Left colon (tissue), 2 donors: ENCODE measurements at regions not wholly inside any gene's neighbourhood (a gene's known extent, or its start where the extent isn't known, plus 50 kb on each side); places are given as distances from the start of the nearest gene placed in this dataset.
"Not testable (repeated sequence)": the region's sequence is repeated elsewhere in the genome, so short reads cannot be mapped to it uniquely, and the experiment has no call there.

Experiments
- ATAC-seq: fragments of 200-7000 bp; cut with Tn5 transposase; one replicate; pipeline ENCODE4 v1.9.1; 2020; ENCODE audit warnings: mild to moderate bottlenecking, moderate library complexity
- DNase-seq, 2 donors: peaks; one replicate each; pipeline ENCODE4 v3.0.0-alpha.2; 2020
- intact Hi-C, 2 donors: fragments of 100-400 bp; cut with DNase I in 1 of 2; cut with micrococcal nuclease in 1 of 2; formaldehyde crosslinking; loops; one replicate each; pipeline versions ENCODE4 v1.11.2 to v1.14.0; 2022; cut with DNase I, micrococcal nuclease
- donor health status: DM: no; HTN: no; CAD: no.
- donor health status: DM: yes; HTN: yes; CAD: no.

GRCh38 chr7:120186688-120187087 is 86.3 kb upstream of the KCND2 start:
- ATAC-seq (no peak), DNase-seq (no peak)
- intact Hi-C loops: no loop called here

- no peak for DNase-seq
- intact Hi-C loops: no loop called here
- no peak for ATAC-seq
These were observed 83.4 kb upstream of the KCND2 start for GRCh38 chr7:120189623-120190022.

- no peak for ATAC-seq
- DNase-seq: no peak
- intact Hi-C loops: no loop called here
These were observed 82.9 kb upstream of the KCND2 start for GRCh38 chr7:120190109-120190508.

GRCh38 chr7:120190566-120190965 is 82.4 kb upstream of the KCND2 start:
- ATAC-seq (no peak), DNase-seq (no peak)
- intact Hi-C loops: no loop called here

GRCh38 chr7:120191423-120191822 is 81.6 kb upstream of the KCND2 start:
- ATAC-seq, DNase-seq, intact Hi-C loops: not testable (repeated sequence)

GRCh38 chr7:120201290-120201689 is 71.7 kb upstream of the KCND2 start:
- intact Hi-C loops: no loop called here
- no peak for ATAC-seq
- DNase-seq: no peak

GRCh38 chr7:120205101-120205500 is 67.9 kb upstream of the KCND2 start:
- DNase-seq (no peak), ATAC-seq (no peak)
- intact Hi-C loops: no loop called here

- ATAC-seq: no peak
- no peak for DNase-seq
- intact Hi-C loops: no loop called here
These were observed 65.9 kb upstream of the KCND2 start for GRCh38 chr7:120207037-120207436.

- no peak for ATAC-seq
- intact Hi-C loops: no loop called here
- DNase-seq: no peak
These were observed 57.3 kb upstream of the KCND2 start for GRCh38 chr7:120215654-120216053.

GRCh38 chr7:120216947-120217346 is 56.0 kb upstream of the KCND2 start:
- intact Hi-C loops: no loop called here
- no peak for DNase-seq
- ATAC-seq: no peak

GRCh38 chr7:120218712-120219111 is 54.3 kb upstream of the KCND2 start:
- DNase-seq: no peak
- ATAC-seq: no peak
- intact Hi-C loops: no loop called here

- ATAC-seq: no peak
- DNase-seq: no peak
- intact Hi-C loops: no loop called here
These were observed 51.3 kb upstream of the KCND2 start for GRCh38 chr7:120221666-120222065.
